GM19372 (cell line): ENCODE measurements at regions not wholly inside any gene's neighbourhood (a gene's known extent, or its start where the extent isn't known, plus 50 kb on each side); places are given as distances from the start of the nearest gene placed in this dataset.

Experiments
- ATAC-seq: cut with Tn5 transposase; IDR thresholded peaks from one replicate; pipeline ENCODE4 v1.9.1; 2021; ENCODE audit warnings: mild to moderate bottlenecking, low read depth, moderate library complexity; ENCODE audit not compliant: unreplicated experiment

GRCh38 chr12:27382924-27383323 lies 50.3 kb downstream of the BMAL2 start:
- ATAC-seq = no peak

GRCh38 chr12:27383429-27384260 lies 51.0 kb downstream of the BMAL2 start:
- ATAC-seq = peak; percentile 56

GRCh38 chr12:27384261-27384590 lies 51.6 kb downstream of the BMAL2 start:
- no peak for ATAC-seq

DNA sequence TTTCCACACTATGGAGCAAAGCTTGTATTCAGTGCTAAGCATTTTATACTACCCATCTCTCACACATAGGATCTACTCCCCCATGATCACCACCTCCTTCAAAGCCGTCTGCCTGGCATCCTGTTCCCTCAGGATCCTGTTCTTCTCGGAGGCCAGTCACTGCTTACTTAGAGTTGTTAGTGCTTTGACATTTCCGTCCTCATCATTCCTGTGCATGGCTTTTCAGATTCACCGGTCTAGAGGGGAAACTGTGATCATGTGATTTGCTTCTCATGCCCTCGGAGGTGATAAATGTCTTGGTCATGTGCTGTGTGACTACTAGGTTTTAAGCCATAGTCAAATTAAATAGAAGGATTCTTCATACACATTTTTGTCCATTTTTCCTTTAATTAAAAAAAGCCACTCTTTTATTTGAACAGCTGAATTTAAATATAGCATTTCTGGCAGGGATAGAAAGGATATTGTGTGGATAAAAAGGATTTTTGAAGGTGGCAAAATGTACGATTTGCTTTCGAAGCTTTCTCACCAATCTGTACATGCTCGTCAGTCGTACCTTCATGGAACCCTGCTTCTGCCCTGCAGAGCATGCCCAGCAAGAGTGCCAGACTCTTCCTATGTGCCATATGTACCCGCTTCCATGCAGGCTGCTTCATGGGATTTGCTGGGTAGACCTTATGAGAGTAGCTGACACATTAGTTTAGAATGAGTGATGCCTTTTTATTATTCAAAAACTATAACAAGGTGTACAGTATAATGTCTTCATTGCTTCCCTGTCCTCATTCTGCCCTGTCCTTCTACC lies 53.3 kb downstream of the BMAL2 start:
- no peak for ATAC-seq

- ATAC-seq = no peak
Observed at GRCh38 chr12:27387473-27387872, 54.8 kb downstream of the BMAL2 start.

- ATAC-seq = no peak
Observed at GRCh38 chr12:27388650-27389049, 56.0 kb downstream of the BMAL2 start.

DNA sequence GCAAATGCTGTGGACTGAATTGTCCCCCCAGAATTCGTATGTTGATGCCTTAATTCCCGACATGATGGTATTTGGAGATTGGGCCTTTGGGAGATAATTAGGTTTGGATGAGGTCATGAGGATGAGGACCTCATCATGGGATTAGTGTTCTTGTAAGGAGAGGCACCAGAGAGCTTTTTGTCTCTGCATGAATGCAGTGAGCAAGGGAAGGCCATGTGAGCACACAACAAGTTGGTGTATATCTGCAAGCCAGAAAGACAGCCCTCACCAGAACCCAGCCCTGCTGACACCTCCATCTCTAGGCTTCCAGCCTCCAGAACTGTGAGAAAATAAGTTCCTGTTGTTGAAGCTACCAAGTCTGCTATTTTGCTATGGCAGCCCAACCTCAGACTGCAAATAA lies 51.9 kb upstream of the SMCO2 start:
- ATAC-seq = no peak

- no peak for ATAC-seq
Observed at GRCh38 chr12:27396216-27396815, 50.2 kb upstream of the SMCO2 start.
